Epithelial cell of prostate (primary cell): ENCODE measurements at regions not wholly inside any gene's neighbourhood (a gene's known extent, or its start where the extent isn't known, plus 50 kb on each side); places are given as distances from the start of the nearest gene placed in this dataset.

ENCODE experiments used
- DNase-seq: peaks from one replicate; pipeline ENCODE4 v3.0.0-alpha.2; 2011; ENCODE audit warnings: low read depth, low spot score
- H3K27ac ChIP-seq: fragments of 450-650 bp; 2 replicates; pipeline ENCODE4 v1.5.1; 2017; ENCODE audit warnings: mild to moderate bottlenecking

DNA sequence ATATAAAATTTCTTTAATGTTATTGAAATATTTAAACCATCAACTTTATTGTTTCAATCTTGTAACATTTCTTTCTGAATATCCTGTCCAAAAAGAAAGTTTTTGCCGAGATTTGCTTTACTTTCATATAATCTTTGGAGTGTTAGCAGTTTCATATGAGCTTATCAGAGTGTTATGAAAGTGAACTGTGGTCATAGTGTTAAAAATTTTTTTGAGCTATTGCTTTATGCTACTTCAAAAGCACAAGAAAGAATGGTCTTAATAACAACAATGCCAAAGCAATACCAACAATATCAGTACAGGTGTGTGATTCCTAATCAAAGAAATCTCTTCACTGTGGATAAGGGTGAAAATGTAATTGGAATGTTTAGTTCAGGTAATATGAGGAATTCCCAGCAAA is 1994.9 kb upstream of the FLRT2 start:
- H3K27ac ChIP-seq: no peak overlapping the region
- no peak for DNase-seq

DNA sequence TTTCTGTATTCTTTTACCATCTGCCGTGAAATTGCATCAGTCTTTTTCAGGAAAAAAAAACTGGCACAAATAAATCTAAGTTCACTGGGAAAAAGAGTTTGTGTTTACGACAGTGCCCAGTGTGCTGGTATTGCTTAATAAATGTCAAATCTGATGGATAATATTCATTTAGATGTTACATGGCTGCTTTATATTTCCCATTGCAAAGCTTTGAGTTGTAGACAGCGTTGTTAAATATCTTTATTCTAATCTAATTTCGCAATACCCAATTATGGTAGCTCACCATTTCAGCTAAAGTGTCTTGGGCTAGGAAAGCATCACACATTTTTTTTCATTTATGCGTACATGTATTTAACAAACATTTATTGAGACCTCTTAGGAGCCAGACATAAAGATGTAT is 1994.5 kb upstream of the FLRT2 start:
- H3K27ac ChIP-seq: no peak overlapping the region
- no peak for DNase-seq

DNA sequence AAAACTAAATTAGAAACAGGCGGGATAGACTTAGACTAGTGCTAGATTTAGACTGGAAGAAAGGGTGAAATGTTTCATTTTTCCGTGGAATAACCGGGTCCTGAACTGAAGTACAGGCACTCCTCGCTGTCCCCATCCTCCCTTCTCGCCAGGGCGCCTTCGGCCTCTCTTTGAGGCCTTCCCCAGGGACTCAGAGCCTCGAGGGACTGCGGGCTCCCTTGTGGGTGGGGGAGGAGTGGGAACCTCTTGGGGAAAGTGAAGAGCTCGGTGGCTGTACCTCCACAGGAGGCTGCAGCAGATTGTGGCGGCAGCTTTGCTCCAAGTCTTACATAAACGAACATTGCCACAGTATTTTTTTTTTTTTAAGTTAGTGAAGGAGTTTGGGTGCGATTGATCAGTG is 1988.8 kb upstream of the FLRT2 start:
- DNase-seq: no peak
- no peak overlapping the region for H3K27ac ChIP-seq

DNA sequence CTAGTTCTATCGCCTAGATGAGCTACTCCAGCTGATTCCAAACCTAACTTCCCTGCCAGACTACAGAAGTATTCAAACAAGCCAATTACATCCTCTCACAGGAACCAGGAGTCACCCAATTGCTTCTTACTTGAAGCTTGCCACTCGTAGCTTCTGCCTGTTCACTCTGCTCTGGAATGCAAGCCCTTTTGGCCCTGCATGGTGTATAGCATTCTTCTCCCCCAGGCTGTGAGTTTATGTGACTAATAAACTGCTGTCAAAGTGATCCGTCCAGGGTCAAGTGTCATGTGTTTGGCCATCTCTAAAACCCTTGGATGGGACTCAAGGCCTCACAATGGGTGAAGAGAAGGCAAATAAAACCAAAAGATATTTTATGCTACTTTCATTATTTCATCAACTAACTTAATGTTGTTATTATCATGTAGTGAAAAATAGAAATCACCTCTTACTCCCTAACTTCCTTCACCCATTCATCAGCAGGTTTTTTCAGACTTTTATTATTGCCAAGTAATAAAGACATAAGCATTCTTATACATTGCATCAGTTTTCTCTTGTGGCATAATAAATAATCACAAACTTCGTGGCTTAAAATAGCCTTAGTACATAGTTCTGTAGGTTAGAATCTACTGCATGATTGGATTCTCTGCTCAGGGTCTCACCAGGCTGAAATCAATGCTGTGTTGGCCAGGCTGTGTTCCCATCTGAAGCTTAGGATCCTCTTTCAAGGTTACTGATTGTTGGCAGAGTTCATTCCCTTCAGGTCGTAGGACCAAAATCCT is 1981.7 kb upstream of the FLRT2 start:
- no peak overlapping the region for H3K27ac ChIP-seq
- no peak for DNase-seq

DNA sequence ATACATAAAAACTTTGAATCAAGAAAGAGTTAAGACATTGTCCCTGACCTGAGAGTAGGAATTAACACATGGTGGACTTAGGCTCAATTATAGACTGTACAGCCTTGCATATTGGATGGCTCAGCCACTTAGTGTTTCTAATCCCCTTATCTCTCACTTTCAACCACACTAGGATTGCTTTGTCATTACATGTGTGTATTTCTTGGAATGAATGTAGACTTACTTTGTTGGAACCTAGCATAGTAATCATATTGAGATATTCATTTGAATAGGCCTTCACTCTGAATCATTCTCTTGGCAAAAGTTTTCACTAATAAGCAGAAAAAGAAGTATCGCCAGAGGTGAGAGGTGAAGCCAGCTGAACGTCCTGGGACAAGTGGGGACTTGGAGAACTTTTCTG is 1973.9 kb upstream of the FLRT2 start:
- DNase-seq: no peak
- H3K27ac ChIP-seq: no peak overlapping the region

DNA sequence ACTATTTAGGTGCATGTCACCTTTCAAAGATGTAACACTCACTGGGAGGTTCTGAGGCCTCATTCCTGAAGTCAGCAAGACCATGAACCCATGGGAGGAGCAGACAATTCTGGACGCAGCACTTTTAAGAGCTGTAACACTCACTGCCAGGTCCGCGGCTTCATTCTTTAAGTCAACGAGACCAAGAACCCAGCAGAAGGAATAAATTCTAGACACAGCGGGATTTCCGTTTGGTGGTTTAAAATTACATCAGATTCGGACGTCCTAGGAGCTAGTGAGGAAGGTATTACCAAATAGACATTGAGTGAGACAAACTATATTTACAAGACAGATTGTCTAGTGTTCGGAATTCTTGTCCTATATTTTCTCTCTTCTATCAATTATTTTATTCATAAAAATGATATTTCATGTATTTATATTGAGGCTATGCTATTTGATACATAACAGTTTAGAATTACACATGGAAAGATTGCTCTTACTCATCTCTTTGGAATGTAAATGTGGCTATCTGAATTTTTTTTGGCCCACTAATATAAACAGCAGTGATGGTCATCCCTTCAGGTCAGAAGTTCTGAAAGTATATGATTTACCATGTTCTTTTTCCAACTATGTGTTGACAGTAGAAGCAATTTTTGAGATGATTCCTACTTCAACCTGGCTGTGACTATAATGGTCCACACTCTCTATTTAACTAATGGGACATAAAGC is 1973.0 kb upstream of the FLRT2 start:
- no peak overlapping the region for H3K27ac ChIP-seq
- no peak for DNase-seq

DNA sequence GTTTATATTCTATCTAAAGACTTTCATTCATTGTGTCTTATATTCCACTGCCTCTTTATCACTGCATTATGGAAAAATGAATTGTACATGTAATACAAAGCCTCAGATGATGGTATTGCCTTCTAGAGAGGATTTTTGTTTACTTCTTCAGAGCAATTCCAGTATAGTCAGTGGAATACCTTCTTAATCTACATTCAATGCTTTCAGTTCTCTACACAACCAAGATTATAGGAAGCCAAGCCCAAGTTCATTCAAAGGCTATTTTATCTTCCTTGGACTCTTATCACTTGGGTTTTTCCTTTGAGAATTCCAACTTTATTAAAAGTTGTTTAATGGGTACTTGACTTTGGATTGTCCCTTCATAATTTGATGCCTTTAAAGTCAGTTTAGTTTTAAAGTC is 1971.0 kb upstream of the FLRT2 start:
- no peak for DNase-seq
- no peak overlapping the region for H3K27ac ChIP-seq

DNA sequence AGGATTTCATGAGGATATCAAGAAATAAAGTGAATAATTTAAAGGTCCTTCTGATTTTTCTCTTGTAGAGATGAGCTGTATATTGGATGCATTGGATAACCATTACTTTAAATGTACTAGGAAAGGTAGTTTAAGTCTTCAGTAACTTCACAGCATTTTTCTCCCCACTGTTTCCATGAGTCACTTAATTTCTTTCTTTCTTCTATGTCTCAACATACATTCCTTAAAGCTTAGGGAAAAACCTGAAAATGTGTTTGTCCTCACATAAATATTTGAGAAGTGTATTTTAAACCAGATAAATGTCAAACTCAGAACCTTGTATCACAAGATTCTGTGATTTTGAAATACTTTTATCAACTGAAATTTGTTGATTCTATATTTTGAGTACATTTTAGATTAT is 1970.2 kb upstream of the FLRT2 start:
- no peak for DNase-seq
- no peak overlapping the region for H3K27ac ChIP-seq

DNA sequence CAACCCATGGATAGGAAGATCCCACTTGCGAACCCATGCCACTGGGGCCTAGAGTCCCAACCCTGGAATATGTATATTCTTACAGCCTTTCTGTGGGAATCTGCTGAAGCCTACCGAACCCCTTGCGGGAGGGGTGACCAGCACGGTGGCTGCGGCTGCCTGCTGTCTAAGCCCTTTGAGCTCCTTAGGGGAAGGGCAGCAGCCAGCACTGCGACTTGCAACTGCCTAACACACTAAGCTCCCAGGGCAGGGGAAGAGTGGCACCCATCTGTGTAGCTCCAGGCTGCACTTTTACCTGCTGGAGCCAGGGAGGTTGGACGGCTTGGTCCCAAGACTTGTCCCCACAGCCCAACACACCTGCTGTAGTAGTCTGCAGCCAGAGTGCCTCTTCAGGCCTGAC is 1968.7 kb upstream of the FLRT2 start:
- H3K27ac ChIP-seq: no peak overlapping the region
- DNase-seq: no peak

DNA sequence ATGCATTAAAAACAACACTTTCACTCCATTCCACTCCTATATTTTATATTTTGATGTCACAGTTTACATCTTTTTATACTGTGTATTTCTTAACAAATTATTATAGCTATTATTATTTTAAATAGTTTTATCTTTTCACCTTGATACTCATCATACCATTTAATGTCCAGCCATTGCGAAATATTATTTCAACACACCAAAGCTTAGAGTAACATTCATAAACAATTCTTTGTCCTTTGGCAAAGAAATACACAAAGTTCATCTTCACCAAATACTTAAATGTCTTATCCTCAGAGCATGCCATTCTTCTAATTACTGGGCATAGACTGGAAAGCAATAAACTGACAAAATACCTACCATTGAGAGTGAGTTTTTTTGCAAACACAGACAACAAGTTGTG is 1963.4 kb upstream of the FLRT2 start:
- no peak for DNase-seq
- no peak overlapping the region for H3K27ac ChIP-seq

DNA sequence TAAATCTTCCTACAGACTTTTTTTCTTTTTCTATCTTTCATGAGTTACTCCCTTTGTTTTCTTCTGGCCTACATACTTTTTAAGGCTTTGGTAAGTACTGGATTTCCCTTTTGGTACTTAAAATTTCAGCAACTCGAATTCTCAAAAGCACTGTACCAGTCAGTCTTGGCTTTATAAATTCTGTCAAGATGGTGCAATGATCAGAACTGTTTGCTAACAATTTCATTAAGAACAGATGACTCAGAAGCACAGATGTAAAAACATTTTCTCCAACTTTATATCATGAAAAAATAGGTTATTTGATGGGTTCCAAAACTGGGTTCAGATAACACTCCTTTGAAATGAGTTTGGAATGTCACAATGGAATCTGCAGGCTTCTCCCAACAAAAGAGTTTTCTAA is 1961.8 kb upstream of the FLRT2 start:
- no peak overlapping the region for H3K27ac ChIP-seq
- no peak for DNase-seq

DNA sequence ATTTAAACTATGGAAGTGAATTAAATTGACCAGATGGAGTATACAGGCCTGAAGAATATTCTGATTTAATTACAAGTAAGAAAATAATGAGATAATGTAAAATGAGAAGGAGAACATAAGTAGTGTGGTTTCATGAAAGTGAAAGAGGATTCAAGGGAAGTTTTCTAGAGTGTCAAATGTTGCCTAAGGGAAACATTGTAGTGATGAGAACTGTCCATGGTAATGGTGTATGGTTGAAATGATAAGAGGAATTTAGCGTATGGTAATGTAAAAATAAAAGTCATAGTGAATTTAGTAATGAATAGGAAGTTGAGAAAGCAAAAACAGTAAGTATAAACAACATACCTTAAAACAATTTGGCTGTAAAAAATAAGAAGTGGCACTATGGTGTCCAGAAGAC is 1954.6 kb upstream of the FLRT2 start:
- DNase-seq: no peak
- H3K27ac ChIP-seq: no peak overlapping the region

DNA sequence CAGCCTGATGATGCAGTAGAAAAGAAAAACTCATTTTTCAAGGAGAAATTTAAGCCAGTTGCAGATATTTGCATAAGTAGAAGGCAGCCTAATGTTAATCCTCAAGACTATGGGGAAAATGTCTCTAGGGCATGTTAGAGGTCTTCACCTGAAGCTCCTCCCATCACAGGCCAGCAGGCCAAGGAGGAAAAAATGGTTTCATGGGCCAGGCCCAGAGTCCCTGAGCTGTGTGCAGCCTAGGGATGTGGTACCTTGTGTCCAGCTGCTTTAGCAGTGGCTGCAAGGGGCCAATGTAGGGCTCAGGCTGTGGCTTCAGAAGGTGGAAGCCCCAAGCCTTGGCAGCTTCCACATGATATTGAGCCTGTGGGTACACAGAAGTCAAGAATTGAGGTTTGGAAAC is 1946.7 kb upstream of the FLRT2 start:
- H3K27ac ChIP-seq: no peak overlapping the region
- no peak for DNase-seq

DNA sequence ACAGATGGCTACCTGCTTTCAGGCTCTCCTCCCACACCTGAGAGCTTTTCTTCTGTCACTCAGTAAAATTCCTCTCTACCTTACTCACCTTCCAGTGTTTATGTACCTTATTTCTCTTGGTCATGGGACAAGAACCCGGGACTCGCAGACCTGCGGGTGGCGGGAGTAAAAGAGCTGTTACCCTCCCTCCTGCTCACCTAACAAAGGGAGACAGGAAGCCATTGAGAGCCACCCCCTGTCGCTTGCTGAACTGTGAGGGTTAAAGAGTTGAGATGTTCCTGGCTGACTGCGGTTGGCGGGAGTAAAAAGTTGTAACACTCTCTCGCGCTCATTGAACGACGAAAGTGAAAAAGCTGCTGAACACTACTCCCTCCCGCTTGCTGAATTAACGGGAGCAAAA is 1935.1 kb upstream of the FLRT2 start:
- no peak overlapping the region for H3K27ac ChIP-seq
- no peak for DNase-seq

DNA sequence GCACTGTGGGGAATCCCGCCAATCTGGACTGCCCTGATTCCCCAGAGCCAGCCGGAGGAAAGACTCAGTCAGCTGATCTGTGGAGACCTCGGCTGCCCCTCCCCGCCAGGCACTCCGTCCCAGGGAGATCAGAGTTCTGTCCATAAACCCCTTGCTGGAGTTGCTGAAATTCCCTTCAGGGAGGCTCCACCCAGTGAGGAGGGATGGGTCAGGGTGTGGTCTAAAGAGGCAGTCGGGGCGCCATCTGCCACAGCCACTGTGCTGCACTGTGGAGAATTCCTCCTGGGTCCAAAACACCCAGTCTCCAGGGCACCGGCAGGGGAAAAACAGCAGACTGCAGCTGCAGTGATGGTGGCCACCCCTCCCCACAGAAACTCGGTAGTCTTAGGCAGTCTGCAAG is 1922.3 kb upstream of the FLRT2 start:
- H3K27ac ChIP-seq: no peak overlapping the region
- no peak for DNase-seq

DNA sequence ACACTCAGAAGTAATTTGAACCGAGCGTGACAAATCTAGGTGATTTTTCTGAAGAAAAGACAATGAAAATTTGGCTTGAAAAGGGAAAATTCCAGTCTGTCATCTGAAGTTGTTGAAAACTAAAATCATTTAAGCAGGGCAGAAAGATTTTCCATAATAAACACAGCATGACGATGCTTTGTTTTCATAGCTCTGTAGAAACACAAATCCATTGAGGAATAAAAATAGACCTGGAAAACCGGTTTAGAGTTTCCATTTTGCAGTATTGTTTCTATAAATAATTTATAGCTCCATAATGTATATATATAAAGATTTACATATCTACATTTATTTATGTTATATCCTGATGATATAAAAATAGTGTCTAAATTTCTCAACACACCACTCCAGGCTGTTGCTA is 1918.5 kb upstream of the FLRT2 start:
- no peak for DNase-seq
- no peak overlapping the region for H3K27ac ChIP-seq

DNA sequence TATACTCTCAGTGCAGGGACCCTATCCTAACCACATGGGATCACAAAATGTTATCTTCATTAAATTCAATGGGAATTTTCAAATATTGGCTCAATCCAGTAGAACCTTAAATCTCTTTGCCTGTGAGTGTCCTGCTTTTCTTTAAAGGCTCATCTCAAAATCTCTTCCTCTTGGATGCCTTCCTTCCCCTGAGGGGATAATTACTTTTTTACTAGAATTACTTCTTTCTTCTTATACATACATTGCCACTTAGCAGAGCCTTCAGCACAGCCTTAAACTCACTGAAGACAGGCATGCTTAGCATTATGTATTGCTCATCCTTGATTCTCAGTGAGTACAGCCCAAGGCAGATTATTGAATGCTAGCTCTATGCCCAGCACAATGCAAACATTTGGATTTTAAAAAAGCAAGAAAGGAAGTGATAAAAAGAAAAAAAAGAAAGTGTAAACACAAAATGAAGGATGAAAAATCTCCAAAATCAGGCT is 1918.0 kb upstream of the FLRT2 start:
- no peak overlapping the region for H3K27ac ChIP-seq
- no peak for DNase-seq

DNA sequence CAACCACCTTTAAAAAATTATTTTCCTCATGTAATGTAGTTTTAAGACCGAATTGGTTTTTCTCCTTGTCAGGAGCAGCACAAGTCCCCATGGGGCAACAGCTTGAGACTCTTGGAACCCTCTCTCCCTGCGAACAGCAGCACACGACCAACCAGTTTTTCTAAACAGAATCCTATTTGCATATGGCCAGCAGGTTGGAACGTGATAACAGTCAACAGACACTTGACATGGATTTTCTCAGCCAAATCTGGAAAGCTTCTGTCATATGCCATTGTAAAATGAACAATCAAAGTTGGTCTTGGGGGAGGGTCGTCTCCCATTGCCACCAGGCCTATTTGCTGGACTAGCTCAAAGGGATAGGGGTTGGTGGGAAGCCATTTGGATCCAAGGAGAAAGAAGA is 1915.0 kb upstream of the FLRT2 start:
- DNase-seq: no peak
- no peak overlapping the region for H3K27ac ChIP-seq

DNA sequence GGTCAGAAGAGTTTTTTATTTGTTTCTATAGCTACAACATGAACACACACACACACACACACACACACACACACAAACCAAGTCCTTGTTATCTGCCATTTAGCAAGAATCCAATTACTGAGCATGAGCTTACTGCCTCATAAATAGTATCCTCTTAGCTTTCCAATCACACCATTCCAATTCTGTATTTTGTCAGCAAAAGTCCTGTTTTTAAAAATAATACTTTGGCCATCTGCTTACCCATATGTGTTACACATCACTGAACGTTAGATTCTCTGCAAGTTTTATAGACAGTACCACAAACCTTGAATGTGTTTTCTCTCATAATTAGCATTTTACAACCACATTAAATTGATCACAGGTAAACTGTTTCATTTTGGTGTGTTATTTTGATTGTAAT is 1905.4 kb upstream of the FLRT2 start:
- H3K27ac ChIP-seq: no peak overlapping the region
- no peak for DNase-seq

DNA sequence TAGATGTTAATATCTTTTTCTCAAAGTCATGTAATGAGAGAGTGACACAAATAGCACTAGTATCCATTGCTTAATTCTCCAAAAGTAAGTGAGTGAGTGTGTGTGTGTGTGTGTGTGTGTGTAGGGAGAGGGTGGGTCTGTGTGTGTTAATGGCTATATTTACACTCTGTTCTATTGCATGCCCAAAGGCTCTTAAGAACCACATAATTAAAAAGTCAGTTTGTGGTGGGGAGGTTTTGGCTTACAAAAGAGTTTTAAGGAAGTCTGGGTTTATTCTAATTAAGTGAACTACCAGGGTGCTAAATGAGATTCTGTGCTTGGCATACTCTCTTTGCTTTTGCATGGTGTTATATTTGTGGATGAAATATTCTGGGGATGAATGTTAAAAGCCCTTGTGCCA is 1897.6 kb upstream of the FLRT2 start:
- H3K27ac ChIP-seq: no peak overlapping the region
- DNase-seq: no peak

DNA sequence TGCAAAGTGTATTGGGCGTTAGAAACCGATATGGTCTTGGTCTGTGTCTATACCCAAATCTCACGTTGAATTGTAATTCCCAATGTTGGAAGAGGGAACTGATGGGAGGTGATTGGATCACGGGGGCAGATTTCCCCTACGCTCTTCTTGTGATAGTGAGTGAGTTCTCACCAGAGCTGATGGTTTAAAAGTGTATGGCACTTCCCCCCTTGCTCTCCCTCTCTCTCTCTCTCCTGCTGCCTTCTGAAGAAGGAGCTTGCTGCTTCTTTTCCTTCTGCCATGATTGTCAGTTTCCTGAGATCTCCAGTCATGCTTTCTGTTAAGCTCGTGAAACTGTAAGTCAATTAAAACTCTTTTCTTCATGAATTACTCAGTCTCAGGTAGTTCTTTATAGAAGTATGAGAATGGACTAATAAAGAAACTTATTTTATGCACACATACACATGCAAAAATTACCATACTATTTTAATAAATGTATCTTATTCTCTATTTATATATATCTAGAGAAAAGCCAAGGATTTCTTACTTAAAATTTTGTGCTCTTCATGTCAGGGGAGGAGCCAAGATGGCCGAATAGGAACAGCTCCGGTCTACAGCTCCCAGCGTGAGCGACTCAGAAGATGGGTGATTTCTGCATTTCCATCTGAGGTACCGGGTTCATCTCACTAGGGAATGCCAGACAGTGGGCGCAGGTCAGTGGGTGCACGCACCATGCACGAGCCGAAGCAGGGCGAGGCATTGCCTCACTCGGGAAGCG is 1891.0 kb upstream of the FLRT2 start:
- H3K27ac ChIP-seq: no peak overlapping the region
- DNase-seq: no peak
